Esophagus squamous epithelium (tissue), 4 donors: ENCODE measurements at regions not wholly inside any gene's neighbourhood (a gene's known extent, or its start where the extent isn't known, plus 50 kb on each side); places are given as distances from the start of the nearest gene placed in this dataset.

Experiments used
- POLR2A ChIP-seq, 4 donors: fragments of 450-650 bp; IDR thresholded peaks; one replicate each; pipeline ENCODE4 v1.6.1; 2017; ENCODE audit warnings: antibody characterized with exemption in 4 of 4, mild to moderate bottlenecking in 4 of 4, moderate library complexity in 3 of 4
- TF ChIP-seq, protein P1 (sequence below), 6 experiments: fragments of 450-650 bp in 4 of 6; fragments of 200-600 bp in 2 of 6; sonication (generic) in 2 of 6; IDR thresholded peaks; one replicate each; pipeline ENCODE4 v1.5.1; 2016 to 2019; ENCODE audit warnings: antibody characterized with exemption in 6 of 6, mild to moderate bottlenecking in 4 of 6, moderate library complexity in 4 of 6

DNA sequence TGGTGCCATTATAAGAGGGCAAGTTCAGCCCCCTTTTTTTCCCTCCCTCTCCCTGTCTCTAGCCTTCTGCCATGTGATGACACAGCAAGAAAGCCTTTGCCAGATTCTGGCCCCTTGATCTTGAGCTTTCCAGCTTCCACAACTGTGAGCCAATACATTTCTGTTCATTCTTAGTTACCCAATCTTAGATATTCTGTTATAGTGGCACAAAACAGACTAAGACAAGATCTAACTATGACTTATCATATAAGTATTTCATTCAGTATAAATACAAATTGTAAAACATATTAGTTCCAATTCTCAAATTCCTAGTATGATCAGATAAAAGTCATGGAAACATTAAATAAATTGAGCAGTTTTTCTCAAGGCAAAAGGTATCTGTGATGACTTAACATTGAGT lies 276.3 kb downstream of the COX7C start:
- TF ChIP-seq, protein P1, sequence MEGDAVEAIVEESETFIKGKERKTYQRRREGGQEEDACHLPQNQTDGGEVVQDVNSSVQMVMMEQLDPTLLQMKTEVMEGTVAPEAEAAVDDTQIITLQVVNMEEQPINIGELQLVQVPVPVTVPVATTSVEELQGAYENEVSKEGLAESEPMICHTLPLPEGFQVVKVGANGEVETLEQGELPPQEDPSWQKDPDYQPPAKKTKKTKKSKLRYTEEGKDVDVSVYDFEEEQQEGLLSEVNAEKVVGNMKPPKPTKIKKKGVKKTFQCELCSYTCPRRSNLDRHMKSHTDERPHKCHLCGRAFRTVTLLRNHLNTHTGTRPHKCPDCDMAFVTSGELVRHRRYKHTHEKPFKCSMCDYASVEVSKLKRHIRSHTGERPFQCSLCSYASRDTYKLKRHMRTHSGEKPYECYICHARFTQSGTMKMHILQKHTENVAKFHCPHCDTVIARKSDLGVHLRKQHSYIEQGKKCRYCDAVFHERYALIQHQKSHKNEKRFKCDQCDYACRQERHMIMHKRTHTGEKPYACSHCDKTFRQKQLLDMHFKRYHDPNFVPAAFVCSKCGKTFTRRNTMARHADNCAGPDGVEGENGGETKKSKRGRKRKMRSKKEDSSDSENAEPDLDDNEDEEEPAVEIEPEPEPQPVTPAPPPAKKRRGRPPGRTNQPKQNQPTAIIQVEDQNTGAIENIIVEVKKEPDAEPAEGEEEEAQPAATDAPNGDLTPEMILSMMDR (IDR thresholded peaks at IDR 0.05), result no peak
- no peak for TF ChIP-seq POLR2A (IDR thresholded peaks at IDR 0.05)
